ENCODE measurements at regions not wholly inside any gene's neighbourhood (a gene's known extent, or its start where the extent isn't known, plus 50 kb on each side); places are given as distances from the start of the nearest gene placed in this dataset.

DNA sequence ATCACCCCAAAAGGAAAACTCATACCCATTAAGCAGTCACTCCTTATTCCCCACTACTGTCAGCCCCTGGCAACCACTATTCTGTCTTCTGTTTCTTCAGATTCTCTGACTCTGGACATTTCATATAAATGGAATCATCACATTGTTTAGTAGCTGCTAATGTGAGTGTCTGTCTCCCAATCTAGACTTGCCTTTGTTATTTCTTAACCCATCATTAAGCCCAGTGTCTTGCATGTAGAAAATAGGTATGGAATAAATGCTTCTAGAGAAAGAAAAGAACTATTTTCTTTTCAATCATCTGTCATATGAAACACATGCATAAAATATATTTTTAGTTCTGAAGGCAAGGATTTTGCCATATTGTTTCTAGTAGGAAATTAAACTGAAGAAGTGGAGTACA, 610.0 kb downstream of the PLPP3 start:
- no peak for TF ChIP-seq TAF1 (IDR thresholded peaks at IDR 0.05; ENCODE audit: low read depth)
- TF ChIP-seq TEAD4 (IDR thresholded peaks at IDR 0.05): no peak
- TF ChIP-seq EGR1 (IDR thresholded peaks at IDR 0.05): no peak
